Endothelial cell (in vitro differentiated cells): ENCODE measurements at regions not wholly inside any gene's neighbourhood (a gene's known extent, or its start where the extent isn't known, plus 50 kb on each side); places are given as distances from the start of the nearest gene placed in this dataset.

Experiments used
- DNase-seq: peaks from one replicate; pipeline ENCODE4 v3.0.0; 2021; ENCODE audit warnings: low spot score
- H3K27ac Mint-ChIP-seq: one replicate; pipeline ENCODE4 v1.8.0; 2021; ENCODE audit warnings: mixed read lengths, inconsistent platforms; ENCODE audit not compliant: unreplicated experiment
- H3K27me3 Mint-ChIP-seq: one replicate; pipeline ENCODE4 v1.8.0; 2021; ENCODE audit warnings: mild to moderate bottlenecking, moderate library complexity, mixed read lengths, inconsistent platforms; ENCODE audit not compliant: unreplicated experiment
- H3K36me3 Mint-ChIP-seq: one replicate; pipeline ENCODE4 v1.8.0; 2021; ENCODE audit warnings: mild to moderate bottlenecking, low read depth, mixed read lengths, inconsistent platforms; ENCODE audit not compliant: unreplicated experiment
- H3K4me1 Mint-ChIP-seq: one replicate; pipeline ENCODE4 v1.8.0; 2021; ENCODE audit warnings: mild to moderate bottlenecking, mixed read lengths, inconsistent platforms; ENCODE audit not compliant: unreplicated experiment
- H3K4me3 Mint-ChIP-seq: one replicate; pipeline ENCODE4 v1.8.0; 2021; ENCODE audit warnings: mild to moderate bottlenecking, mixed read lengths, inconsistent platforms; ENCODE audit not compliant: unreplicated experiment
- H3K9me3 Mint-ChIP-seq: one replicate; pipeline ENCODE4 v1.8.0; 2021; ENCODE audit warnings: mixed read lengths, inconsistent platforms; ENCODE audit not compliant: unreplicated experiment
- CTCF ChIP-seq: fragments of 200-600 bp; sonication (generic); IDR thresholded peaks from one replicate; pipeline ENCODE4 v1.5.0; 2021; ENCODE audit warnings: antibody characterized with exemption; ENCODE audit not compliant: unreplicated experiment

- peaks cover 14% of the 10 kb centered on the region for H3K27me3 Mint-ChIP-seq
- no peak overlapping the region for H3K27ac Mint-ChIP-seq
- H3K4me1 Mint-ChIP-seq: peaks cover 24% of the 10 kb centered on the region
- no peaks in the 10 kb centered on the region for H3K9me3 Mint-ChIP-seq
- peaks cover 7% of the 10 kb centered on the region for H3K36me3 Mint-ChIP-seq
- no peak for TF ChIP-seq CTCF
- no peak overlapping the region for H3K4me3 Mint-ChIP-seq
- peak; percentile 2 for DNase-seq
These were observed 135.9 kb upstream of the ID2 start for GRCh38 chr2:8545695-8546611.

- peak; percentile 1 for DNase-seq
- peaks cover 11% of the 10 kb centered on the region for H3K27me3 Mint-ChIP-seq
- no peaks in the 10 kb centered on the region for H3K9me3 Mint-ChIP-seq
- H3K27ac Mint-ChIP-seq: no peak overlapping the region
- no peak for TF ChIP-seq CTCF
- peaks cover 24% of the 10 kb centered on the region for H3K4me1 Mint-ChIP-seq
- no peak overlapping the region for H3K4me3 Mint-ChIP-seq
- H3K36me3 Mint-ChIP-seq: peaks cover 7% of the 10 kb centered on the region
These were observed 135.1 kb upstream of the ID2 start for GRCh38 chr2:8546612-8547283.

DNA sequence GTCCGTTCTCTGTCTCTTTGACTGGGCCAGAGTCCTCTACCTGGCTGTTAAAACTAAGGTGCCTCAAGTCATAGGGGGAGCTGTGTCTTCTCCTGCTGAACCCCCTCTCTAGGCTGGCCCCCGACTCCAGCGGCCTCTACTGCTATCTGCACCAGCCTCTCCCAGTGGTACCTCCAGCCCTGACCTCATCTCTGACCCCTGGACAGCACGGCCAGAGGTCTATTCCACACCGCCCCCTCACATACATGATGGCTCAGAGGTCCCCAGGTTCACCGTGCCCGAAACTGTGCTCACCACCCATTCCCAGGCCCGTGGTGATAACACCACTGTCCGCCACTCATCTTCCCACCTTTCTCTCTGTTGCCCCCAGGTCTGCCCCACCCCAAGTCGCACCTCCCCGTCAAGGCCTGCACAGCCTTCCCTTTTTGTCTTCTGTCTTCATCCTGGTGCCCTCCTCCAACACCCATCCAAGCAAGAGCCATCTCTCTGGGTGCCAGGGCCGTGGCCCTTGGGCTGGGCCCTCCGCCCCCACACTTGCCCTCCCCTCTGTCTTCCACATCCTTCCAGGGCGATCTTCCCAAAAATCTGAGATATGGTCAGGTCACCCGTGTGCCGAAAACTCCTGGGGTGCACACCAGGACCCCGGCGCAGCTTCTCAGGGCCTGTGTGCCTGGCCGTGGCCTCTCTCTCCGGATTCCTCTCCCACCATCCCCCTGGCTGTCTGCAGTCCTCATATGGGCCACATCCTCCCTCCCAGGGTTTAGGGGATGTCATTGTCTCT, 134.4 kb upstream of the ID2 start:
- DNase-seq: peak; percentile 1
- Mint-ChIP-seq H3K36me3 (peaks cover 7% of the 10 kb centered on the region), H3K27me3 (peaks cover 11% of the 10 kb centered on the region), H3K4me3 (no peak overlapping the region), H3K27ac (no peak overlapping the region), H3K4me1 (peaks cover 18% of the 10 kb centered on the region), H3K9me3 (no peaks in the 10 kb centered on the region)
- TF ChIP-seq CTCF: no peak

DNA sequence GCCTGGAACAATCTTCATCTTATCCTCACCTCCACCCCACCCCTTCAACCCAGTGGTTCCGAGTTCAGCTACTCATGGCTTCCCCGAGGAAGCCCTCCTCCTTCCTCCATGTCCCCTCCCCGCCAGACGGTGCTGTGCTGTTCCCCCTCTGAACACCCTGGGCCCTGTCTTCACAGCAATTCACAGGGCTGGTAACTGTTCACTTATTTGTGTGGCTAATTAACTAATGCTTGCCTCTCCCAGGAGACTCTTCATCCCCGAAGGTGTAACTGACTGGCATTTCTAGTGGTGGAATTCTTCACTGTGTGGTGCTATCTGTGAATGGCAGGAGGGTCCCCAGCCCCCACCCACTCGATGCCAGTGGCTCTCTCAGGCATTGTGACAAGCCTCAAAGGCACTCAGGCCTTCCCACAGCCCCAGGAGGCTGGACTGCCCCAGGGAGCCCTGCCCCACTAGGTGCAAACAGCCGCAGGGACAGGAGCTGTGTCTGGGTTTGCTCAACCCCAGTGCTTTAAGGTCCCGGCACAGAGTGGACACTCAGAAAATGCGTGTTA, 133.7 kb upstream of the ID2 start:
- no peak for TF ChIP-seq CTCF
- DNase-seq: peak; percentile 2
- Mint-ChIP-seq H3K4me1 (peaks cover 18% of the 10 kb centered on the region), H3K36me3 (peaks cover 7% of the 10 kb centered on the region), H3K27ac (no peak overlapping the region), H3K9me3 (no peaks in the 10 kb centered on the region), H3K27me3 (peaks cover 11% of the 10 kb centered on the region), H3K4me3 (no peak overlapping the region)
